Endothelial cell (in vitro differentiated cells): ENCODE measurements at regions not wholly inside any gene's neighbourhood (a gene's known extent, or its start where the extent isn't known, plus 50 kb on each side); places are given as distances from the start of the nearest gene placed in this dataset.

ENCODE experiments used
- DNase-seq: peaks from one replicate; pipeline ENCODE4 v3.0.0; 2021; ENCODE audit warnings: low spot score
- H3K27ac Mint-ChIP-seq: one replicate; pipeline ENCODE4 v1.8.0; 2021; ENCODE audit warnings: mixed read lengths, inconsistent platforms; ENCODE audit not compliant: unreplicated experiment
- H3K27me3 Mint-ChIP-seq: one replicate; pipeline ENCODE4 v1.8.0; 2021; ENCODE audit warnings: mild to moderate bottlenecking, moderate library complexity, mixed read lengths, inconsistent platforms; ENCODE audit not compliant: unreplicated experiment
- H3K36me3 Mint-ChIP-seq: one replicate; pipeline ENCODE4 v1.8.0; 2021; ENCODE audit warnings: mild to moderate bottlenecking, low read depth, mixed read lengths, inconsistent platforms; ENCODE audit not compliant: unreplicated experiment
- H3K4me1 Mint-ChIP-seq: one replicate; pipeline ENCODE4 v1.8.0; 2021; ENCODE audit warnings: mild to moderate bottlenecking, mixed read lengths, inconsistent platforms; ENCODE audit not compliant: unreplicated experiment
- H3K4me3 Mint-ChIP-seq: one replicate; pipeline ENCODE4 v1.8.0; 2021; ENCODE audit warnings: mild to moderate bottlenecking, mixed read lengths, inconsistent platforms; ENCODE audit not compliant: unreplicated experiment
- H3K9me3 Mint-ChIP-seq: one replicate; pipeline ENCODE4 v1.8.0; 2021; ENCODE audit warnings: mixed read lengths, inconsistent platforms; ENCODE audit not compliant: unreplicated experiment
- TF ChIP-seq, protein P1 (sequence below): fragments of 200-600 bp; sonication (generic); IDR thresholded peaks from one replicate; pipeline ENCODE4 v1.5.0; 2021; ENCODE audit warnings: antibody characterized with exemption; ENCODE audit not compliant: unreplicated experiment

DNA sequence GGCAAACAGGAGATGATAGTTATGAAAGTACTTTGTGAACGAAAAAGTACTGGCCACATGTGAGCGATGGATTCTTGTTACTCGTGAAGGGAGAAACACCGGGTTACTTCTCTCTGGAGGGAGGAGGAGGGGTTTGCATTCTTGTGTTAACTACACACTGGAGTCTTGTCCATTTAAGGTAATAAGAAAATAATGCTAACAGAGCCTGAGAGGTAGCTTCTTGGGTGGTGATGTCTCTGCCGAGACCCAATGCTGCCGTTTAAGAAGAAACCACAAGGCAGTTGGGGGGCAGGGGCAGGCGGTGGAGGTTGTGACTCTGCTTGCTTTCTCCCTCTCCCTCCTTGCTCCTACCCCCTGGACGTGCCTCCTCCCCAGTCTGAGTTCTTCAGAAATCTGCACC, 100.9 kb upstream of the ROPN1 start:
- no peak overlapping the region for H3K4me3 Mint-ChIP-seq
- TF ChIP-seq, protein P1, sequence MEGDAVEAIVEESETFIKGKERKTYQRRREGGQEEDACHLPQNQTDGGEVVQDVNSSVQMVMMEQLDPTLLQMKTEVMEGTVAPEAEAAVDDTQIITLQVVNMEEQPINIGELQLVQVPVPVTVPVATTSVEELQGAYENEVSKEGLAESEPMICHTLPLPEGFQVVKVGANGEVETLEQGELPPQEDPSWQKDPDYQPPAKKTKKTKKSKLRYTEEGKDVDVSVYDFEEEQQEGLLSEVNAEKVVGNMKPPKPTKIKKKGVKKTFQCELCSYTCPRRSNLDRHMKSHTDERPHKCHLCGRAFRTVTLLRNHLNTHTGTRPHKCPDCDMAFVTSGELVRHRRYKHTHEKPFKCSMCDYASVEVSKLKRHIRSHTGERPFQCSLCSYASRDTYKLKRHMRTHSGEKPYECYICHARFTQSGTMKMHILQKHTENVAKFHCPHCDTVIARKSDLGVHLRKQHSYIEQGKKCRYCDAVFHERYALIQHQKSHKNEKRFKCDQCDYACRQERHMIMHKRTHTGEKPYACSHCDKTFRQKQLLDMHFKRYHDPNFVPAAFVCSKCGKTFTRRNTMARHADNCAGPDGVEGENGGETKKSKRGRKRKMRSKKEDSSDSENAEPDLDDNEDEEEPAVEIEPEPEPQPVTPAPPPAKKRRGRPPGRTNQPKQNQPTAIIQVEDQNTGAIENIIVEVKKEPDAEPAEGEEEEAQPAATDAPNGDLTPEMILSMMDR = no peak
- DNase-seq = no peak
- no peaks in the 10 kb centered on the region for H3K9me3 Mint-ChIP-seq
- peaks cover 22% of the 10 kb centered on the region for H3K27me3 Mint-ChIP-seq
- H3K4me1 Mint-ChIP-seq = peaks cover 54% of the 10 kb centered on the region
- peaks cover 35% of the 10 kb centered on the region for H3K36me3 Mint-ChIP-seq
- H3K27ac Mint-ChIP-seq = no peak overlapping the region

DNA sequence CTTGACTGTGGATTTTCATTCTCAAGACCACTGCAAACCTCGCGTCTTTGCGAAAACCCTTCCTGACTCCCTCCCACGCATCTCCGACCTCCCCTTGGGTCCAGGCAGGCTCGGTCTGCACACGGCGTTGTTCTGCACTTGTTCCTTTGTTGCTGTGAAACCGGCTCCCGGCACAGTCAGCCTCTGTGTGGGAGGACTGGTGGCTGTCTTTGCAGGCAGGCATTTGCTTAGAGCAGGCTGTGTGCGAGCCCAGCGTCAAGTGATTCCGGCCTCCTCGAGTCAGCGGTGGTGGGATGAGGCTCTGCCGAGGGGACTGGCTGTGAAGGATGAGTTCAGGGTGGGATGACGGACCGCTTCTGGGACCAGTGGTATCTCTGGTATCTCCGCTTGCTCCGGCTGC, 102.6 kb upstream of the ROPN1 start:
- no peak overlapping the region for H3K27ac Mint-ChIP-seq
- DNase-seq = no peak

DNA sequence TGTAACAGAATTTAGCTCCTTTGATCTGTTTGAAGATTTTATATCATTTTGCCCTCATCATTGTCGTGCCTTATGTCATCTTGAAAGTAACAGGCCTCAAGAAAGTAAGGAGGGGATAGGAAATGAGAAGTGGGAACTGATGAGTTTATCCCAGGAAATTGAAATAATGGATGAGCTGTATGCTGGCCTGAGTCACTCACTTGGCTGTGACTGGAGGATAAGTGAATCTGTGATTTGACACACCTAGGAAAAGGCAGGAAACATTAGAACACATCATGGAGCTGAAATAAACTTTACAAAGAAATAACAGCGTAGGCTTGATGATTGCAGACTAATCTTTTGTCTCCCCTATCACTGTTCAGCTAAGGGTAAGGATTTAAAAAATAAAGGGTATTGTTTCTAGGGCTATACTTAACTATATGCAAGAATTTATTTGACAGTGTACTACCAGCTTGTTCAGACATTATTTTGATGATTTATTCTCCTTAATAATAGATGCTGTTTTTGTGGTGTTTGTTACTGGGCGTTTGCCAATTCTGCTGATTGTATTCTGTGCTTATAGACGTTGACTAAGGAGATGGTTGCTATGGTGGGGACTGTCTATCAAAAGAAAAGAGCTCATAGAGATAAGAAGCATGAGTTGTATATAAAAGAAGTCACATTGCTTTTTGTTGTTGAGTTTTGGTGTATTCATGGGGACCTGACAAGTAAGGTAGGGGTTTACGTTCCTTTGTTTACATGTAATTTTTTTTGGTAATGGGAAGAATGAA, 105.6 kb upstream of the ROPN1 start:
- peaks cover 18% of the 10 kb centered on the region for H3K36me3 Mint-ChIP-seq
- H3K27ac Mint-ChIP-seq = no peak overlapping the region
- peaks cover 4% of the 10 kb centered on the region for H3K27me3 Mint-ChIP-seq
- TF ChIP-seq, protein P1 = no peak
- no peak for DNase-seq
- peaks cover 19% of the 10 kb centered on the region for H3K4me1 Mint-ChIP-seq
- no peaks in the 10 kb centered on the region for H3K9me3 Mint-ChIP-seq
- no peak overlapping the region for H3K4me3 Mint-ChIP-seq

More for the DNA sequence above, 102.6 kb upstream of the ROPN1 start:
- Mint-ChIP-seq H3K27me3 (peaks cover 19% of the 10 kb centered on the region), H3K36me3 (peaks cover 32% of the 10 kb centered on the region), H3K4me1 (peaks cover 48% of the 10 kb centered on the region), H3K4me3 (no peak overlapping the region), H3K9me3 (no peaks in the 10 kb centered on the region)
- TF ChIP-seq, protein P1 = no peak

DNA sequence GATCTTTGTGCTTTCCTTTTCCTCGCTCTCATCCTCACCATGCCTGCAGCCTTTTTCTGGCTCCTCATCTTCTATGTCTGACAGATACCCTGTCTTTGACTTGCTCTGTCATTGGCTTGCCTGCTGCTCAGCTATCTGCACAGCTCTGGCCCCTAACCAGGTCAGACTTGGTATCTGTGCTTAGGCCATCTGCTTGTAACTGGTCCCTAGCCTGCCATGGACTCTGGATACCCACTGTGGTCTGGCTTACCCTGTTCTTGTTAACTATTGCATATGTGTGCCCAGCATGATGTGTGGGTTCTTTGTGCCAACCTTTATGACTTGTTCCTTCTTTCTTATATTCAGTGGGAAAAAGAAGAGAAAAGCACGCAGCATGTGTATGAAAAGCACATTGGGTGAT, 109.7 kb upstream of the ROPN1 start:
- peaks cover 2% of the 10 kb centered on the region for H3K27me3 Mint-ChIP-seq
- no peak overlapping the region for H3K27ac Mint-ChIP-seq
- H3K4me3 Mint-ChIP-seq = no peak overlapping the region
- peaks cover 19% of the 10 kb centered on the region for H3K36me3 Mint-ChIP-seq
- no peak for DNase-seq
- no peaks in the 10 kb centered on the region for H3K9me3 Mint-ChIP-seq
- TF ChIP-seq, protein P1 = no peak
- peaks cover 14% of the 10 kb centered on the region for H3K4me1 Mint-ChIP-seq

DNA sequence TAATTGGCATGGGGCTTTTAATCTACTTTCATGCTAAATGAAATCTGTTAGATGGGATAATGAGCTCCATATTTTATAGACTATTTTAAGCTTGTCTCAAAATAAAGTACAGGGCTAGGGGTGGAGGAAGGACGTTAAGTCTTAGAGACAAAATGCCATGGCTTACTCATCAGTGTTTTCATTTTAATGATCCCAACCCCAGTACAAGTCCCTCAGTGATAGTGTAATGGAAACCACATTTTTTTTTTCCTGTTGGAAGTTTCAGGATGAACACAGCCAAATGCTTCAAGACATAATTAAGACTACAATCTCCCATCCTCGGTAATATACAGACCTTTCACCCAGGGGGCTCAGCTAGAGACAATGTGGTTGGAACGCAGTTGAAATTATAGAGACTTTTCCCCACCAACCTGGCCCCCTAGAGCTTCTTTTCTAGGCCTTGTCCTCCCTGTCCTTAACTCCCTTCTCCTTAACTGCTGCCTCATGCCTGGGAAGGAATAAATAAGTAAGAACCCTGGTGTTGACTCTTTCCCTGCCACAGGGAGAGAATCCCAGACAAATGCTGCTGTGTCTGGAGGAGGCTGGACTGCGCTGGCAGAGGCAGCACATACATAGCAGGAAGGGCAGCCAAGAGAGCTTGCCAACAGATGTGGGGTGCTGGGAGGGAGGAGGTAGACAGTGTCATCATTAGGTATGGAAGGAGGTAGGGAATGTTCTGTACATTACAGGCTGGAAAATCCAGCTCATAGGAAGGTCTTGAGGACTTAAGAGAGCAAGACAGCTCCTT, 115.4 kb upstream of the ROPN1 start:
- peaks cover 11% of the 10 kb centered on the region for H3K36me3 Mint-ChIP-seq

More for the DNA sequence above, 115.4 kb upstream of the ROPN1 start:
- no peaks in the 10 kb centered on the region for H3K27me3 Mint-ChIP-seq
- peak overlapping the region; percentile 65 for H3K27ac Mint-ChIP-seq
- no peak overlapping the region for H3K4me3 Mint-ChIP-seq
- TF ChIP-seq, protein P1 = no peak
- peaks cover 8% of the 10 kb centered on the region for H3K4me1 Mint-ChIP-seq
- no peak for DNase-seq
- no peaks in the 10 kb centered on the region for H3K9me3 Mint-ChIP-seq
